ENCODE measurements at regions not wholly inside any gene's neighbourhood (a gene's known extent, or its start where the extent isn't known, plus 50 kb on each side); places are given as distances from the start of the nearest gene placed in this dataset.
"Not testable (repeated sequence)": the region's sequence is repeated elsewhere in the genome, so short reads cannot be mapped to it uniquely, and the experiment has no call there.

DNA sequence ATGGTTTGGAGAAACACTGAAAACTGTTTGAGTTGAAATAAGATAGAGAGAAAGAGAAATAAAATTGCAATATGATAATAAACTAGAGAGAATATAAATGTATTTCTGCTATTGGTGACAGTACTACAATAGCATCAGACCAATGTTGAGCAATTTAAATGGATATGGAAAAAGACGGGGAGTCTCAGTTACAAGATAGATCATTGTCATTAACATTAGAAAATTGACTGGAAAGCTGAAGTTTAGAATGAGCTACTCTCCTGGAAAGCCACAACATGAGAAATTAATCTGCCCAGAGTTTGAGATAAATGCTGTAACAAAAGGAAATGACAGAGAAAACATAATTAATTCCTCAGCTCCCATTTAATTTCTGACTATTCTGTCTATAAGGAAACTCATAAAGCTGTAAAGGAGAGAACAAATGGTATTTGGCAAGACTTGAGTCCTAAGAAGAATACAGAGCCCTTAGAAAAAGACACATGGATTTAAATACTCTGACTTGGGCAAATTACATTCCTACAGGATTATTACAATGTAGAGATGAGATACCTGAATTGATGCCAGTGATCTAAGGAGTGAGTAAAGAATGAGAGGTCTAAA, 624.5 kb upstream of the CHD1 start:
- no peak overlapping the region for H3K4me3 ChIP-seq (ENCODE audit: low read depth, low read length)
- DNase-seq = no peak
- H3K27ac ChIP-seq = no peak overlapping the region
- no peaks in the 10 kb centered on the region for H3K27me3 ChIP-seq (ENCODE audit: insufficient read depth, low read depth, severe bottlenecking)
- TF ChIP-seq, protein P1, sequence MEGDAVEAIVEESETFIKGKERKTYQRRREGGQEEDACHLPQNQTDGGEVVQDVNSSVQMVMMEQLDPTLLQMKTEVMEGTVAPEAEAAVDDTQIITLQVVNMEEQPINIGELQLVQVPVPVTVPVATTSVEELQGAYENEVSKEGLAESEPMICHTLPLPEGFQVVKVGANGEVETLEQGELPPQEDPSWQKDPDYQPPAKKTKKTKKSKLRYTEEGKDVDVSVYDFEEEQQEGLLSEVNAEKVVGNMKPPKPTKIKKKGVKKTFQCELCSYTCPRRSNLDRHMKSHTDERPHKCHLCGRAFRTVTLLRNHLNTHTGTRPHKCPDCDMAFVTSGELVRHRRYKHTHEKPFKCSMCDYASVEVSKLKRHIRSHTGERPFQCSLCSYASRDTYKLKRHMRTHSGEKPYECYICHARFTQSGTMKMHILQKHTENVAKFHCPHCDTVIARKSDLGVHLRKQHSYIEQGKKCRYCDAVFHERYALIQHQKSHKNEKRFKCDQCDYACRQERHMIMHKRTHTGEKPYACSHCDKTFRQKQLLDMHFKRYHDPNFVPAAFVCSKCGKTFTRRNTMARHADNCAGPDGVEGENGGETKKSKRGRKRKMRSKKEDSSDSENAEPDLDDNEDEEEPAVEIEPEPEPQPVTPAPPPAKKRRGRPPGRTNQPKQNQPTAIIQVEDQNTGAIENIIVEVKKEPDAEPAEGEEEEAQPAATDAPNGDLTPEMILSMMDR (IDR thresholded peaks at IDR 0.05; ENCODE audit: low read depth, low read length) = no peak
- no peaks in the 10 kb centered on the region for H3K36me3 ChIP-seq
- H3K9me3 ChIP-seq (ENCODE audit: severe bottlenecking) = no peaks in the 10 kb centered on the region

DNA sequence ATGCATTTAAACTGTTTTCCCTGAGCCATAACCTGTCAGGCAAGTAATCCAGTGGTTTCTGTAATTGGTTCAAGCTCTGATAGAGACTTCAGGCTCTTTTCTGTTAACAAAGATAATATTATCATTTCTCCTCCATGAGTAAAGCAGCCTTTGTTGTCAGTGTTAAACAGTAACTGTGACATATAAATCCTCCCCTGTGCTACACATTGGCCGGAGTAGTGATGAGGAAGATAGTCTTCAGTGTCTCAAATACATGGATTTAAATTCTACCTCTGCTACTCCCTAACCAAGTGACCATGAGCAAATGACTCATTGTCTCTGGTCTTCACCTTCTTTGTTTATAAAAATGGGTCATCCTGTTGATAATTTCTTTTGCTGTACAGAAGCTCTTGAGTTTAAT, 615.5 kb upstream of the CHD1 start:
- Histone ChIP-seq H3K27me3 (ENCODE audit: insufficient read depth, low read depth, severe bottlenecking) (no peaks in the 10 kb centered on the region), H3K27ac (no peak overlapping the region), H3K36me3 (no peaks in the 10 kb centered on the region), H3K4me3 (ENCODE audit: low read depth, low read length) (no peak overlapping the region), H3K9me3 (ENCODE audit: severe bottlenecking) (no peaks in the 10 kb centered on the region)
- DNase-seq = no peak
- TF ChIP-seq, protein P1 (IDR thresholded peaks at IDR 0.05; ENCODE audit: low read depth, low read length) = no peak

DNA sequence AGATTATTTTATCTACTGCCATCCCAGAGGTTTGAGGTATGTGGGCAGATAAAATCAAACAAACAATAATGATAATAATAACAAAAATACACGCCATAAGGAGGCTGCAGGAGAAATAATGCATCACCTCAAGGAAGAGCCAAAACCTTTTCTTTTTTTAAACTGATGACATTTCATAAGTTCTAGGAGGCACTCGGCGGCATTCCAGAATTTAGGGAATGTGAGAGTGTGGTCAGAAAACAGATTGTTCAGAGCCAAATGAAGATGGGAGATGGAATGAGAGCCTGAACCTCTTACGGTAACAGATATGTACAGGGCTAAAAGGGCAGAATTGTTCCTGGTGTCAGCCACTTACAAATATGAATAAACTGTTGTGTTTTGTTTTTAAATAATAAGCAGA, 615.0 kb upstream of the CHD1 start:
- DNase-seq = no peak
- Histone ChIP-seq H3K36me3 (no peaks in the 10 kb centered on the region), H3K27ac (no peak overlapping the region), H3K4me3 (ENCODE audit: low read depth, low read length) (no peak overlapping the region), H3K27me3 (ENCODE audit: insufficient read depth, low read depth, severe bottlenecking) (no peaks in the 10 kb centered on the region), H3K9me3 (ENCODE audit: severe bottlenecking) (no peaks in the 10 kb centered on the region)
- TF ChIP-seq, protein P1 (IDR thresholded peaks at IDR 0.05; ENCODE audit: low read depth, low read length) = no peak

DNA sequence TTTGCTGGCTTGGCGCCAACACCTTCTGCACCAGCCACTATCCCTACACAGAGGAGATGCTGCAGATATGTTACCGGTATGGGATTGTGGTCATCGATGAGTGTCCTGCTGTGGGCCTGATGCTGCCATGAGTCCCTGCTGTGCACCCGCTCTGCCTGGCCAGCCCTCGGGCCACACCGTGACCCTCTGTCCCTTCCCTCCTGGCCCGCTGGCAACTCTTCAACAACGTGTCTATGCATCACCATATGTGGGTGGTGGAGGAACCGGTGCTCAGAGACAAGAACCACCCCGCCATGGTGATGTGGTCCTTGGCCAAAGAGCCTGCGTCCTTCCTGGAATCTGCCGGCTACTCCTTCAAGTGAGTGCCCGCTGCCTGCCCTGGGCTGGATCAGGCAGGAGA, 605.4 kb upstream of the CHD1 start:
- H3K27me3 ChIP-seq (ENCODE audit: insufficient read depth, low read depth, severe bottlenecking); H3K27ac ChIP-seq; H3K4me3 ChIP-seq (ENCODE audit: low read depth, low read length); H3K36me3 ChIP-seq; H3K9me3 ChIP-seq (ENCODE audit: severe bottlenecking); DNase-seq: not testable (repeated sequence)

DNA sequence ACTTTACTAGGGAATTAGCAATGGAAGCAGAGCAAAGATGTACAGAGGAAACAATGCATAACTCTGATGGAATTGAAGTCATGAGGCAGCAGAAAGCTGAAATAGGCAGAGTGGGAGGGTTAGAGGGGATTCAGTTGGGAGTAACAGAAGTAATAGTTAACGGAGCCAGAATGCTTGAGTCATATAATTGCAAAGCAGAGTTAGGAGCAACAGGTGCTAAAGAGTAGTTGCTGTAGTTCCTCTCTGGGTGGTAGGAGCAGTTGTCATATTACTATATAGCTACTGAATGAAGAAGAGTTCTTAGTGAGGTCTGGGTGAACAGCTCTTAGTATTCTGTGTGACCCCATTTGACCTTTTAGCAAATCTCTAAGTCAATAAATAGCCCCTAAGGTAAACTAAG, 592.9 kb upstream of the CHD1 start:
- H3K9me3 ChIP-seq (ENCODE audit: severe bottlenecking); H3K27ac ChIP-seq; H3K27me3 ChIP-seq (ENCODE audit: insufficient read depth, low read depth, severe bottlenecking); H3K4me3 ChIP-seq (ENCODE audit: low read depth, low read length); DNase-seq; H3K36me3 ChIP-seq: not testable (repeated sequence)

DNA sequence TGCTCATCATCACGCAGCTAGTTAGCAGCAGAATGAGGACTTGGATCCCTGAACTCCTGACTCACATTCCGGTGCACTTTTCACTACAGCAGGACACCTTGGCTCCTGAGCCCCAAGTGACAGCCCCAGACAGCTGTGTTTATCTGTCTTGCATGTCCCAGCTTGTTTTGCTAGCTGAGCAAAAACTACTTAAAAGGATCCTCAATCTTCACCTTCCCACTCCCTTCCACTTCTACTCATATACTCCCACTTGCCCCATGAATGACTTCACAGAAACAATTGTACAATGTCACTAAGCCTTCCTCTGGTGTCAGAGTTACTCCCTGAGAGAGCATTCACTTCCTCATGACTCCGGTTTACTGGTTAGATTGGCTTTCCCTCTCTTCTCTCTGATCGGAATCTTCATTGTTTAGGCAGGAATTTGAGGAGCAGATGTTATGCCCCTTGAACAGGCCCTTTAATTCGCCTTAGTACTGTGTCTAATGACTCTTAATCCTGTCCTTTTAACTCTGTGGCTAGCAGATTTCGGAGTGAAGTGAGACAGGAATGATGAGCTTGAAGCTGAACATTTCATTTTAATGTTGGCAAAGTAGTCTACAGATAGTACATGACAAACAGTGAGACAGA, 587.2 kb upstream of the CHD1 start:
- not testable (repeated sequence) for H3K36me3 ChIP-seq; H3K27me3 ChIP-seq (ENCODE audit: insufficient read depth, low read depth, severe bottlenecking); H3K4me3 ChIP-seq (ENCODE audit: low read depth, low read length); H3K27ac ChIP-seq; H3K9me3 ChIP-seq (ENCODE audit: severe bottlenecking)
- peak; percentile 23 for DNase-seq

DNA sequence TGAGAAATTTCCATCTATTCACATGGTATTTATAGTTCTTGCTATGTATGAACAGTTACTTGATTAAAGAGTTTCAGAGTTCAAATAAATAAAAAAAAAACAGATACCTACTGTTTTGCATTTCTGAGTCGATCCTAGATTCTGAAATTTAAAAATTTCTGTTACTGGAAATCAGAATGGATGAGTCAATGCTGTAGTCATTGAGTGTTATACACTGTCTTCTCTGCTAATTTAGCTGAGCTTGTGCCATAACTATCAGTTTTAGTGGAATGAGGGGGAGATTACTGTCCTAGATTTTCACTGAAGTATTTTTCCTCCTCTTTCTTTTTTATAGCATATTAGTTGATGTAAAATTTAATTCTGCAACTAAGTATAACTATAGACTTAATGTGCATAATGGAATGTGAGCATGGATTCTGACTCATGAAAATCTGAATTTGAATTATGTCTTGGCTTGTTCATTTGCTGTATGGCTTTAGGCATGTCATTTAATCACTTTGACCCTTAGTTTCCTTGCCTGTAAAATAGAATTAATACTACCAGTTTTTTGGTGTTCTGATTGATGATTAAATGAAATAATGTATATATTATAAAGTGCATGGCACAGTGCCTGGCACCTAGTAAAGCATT, 581.5 kb upstream of the CHD1 start:
- not testable (repeated sequence) for H3K9me3 ChIP-seq (ENCODE audit: severe bottlenecking); H3K27ac ChIP-seq

DNA sequence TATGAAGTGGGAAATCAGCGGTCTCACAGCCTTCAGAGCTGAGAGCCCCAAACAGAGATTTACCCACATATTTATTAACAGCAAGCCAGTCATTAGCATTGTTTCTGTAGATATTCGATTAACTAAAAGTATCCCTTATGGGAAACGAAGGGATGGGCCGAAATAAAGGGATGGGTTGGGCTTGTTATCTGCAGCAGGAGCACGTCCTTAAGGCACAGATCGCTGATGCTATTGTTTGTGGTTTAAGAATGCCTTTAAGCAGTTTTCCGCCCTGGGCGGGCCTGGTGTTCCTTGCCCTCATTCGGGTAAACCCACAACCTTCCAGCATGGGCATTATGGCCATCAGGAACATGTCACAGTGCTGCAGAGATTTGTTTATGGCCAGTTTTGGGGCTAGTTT, 580.3 kb upstream of the CHD1 start:
- not testable (repeated sequence) for H3K9me3 ChIP-seq (ENCODE audit: severe bottlenecking); H3K4me3 ChIP-seq (ENCODE audit: low read depth, low read length); DNase-seq; H3K36me3 ChIP-seq; H3K27ac ChIP-seq; H3K27me3 ChIP-seq (ENCODE audit: insufficient read depth, low read depth, severe bottlenecking)

More for the DNA sequence above, 581.5 kb upstream of the CHD1 start:
- not testable (repeated sequence) for H3K4me3 ChIP-seq (ENCODE audit: low read depth, low read length); H3K27me3 ChIP-seq (ENCODE audit: insufficient read depth, low read depth, severe bottlenecking); H3K36me3 ChIP-seq; DNase-seq

DNA sequence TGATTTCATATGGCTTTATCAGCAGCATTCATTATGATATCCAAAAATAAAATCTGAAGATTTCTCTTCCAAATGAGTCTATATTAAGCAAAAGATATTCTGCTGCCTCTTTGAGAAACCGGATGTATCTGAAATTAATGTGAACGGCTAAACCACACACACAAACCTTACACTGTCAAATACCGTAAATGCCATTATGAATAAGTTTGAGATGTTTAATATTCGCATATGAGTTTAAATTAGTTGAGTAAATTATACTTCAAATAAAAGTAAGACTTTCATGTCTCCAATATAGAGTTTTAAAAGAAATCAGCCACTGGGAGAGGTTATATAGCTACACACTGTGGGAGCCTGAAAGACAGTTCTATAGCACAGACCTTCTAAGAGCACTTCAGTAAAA, 566.6 kb upstream of the CHD1 start:
- not testable (repeated sequence) for DNase-seq; H3K36me3 ChIP-seq; H3K4me3 ChIP-seq (ENCODE audit: low read depth, low read length); H3K9me3 ChIP-seq (ENCODE audit: severe bottlenecking); H3K27me3 ChIP-seq (ENCODE audit: insufficient read depth, low read depth, severe bottlenecking); H3K27ac ChIP-seq

DNA sequence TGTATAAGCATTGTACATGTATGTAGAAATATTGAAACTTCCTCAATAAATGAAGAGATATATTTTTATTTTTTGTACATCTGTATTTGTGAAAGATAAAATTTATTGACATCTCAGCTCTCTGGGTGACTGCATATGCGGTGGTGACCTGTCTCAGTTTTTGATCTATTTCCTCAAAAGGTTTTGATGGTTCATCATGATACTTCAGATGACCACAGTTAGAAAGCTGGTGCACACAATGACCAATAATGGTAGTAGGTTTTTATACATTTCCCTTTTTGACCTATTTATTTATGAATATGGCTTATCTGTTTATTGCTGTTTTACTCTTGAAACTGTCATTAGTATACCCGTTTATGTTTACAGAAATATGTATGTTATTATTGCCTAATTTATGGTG, 549.6 kb upstream of the CHD1 start:
- H3K9me3 ChIP-seq (ENCODE audit: severe bottlenecking); H3K36me3 ChIP-seq; H3K27ac ChIP-seq; DNase-seq; H3K4me3 ChIP-seq (ENCODE audit: low read depth, low read length); H3K27me3 ChIP-seq (ENCODE audit: insufficient read depth, low read depth, severe bottlenecking): not testable (repeated sequence)

DNA sequence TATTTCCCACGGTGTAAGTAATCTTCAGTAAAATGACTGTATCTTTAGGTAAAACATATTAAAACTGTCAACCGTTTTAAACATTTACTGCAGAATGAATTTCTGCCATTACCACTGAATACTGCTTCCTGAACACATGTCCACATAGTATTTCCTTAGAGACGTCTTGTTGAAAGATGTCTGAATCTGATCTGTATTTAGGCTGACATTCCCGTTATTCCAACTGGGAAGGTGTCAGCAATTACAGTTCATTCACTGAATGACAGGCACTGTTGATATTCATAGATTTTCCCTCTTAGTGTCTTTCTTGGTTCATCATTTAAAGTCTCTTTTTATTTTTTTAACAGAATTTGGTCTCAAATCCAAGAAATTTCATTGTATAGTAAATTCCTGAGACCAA, 544.5 kb upstream of the CHD1 start:
- H3K27ac ChIP-seq; H3K9me3 ChIP-seq (ENCODE audit: severe bottlenecking); H3K36me3 ChIP-seq; H3K27me3 ChIP-seq (ENCODE audit: insufficient read depth, low read depth, severe bottlenecking); DNase-seq; H3K4me3 ChIP-seq (ENCODE audit: low read depth, low read length): not testable (repeated sequence)

DNA sequence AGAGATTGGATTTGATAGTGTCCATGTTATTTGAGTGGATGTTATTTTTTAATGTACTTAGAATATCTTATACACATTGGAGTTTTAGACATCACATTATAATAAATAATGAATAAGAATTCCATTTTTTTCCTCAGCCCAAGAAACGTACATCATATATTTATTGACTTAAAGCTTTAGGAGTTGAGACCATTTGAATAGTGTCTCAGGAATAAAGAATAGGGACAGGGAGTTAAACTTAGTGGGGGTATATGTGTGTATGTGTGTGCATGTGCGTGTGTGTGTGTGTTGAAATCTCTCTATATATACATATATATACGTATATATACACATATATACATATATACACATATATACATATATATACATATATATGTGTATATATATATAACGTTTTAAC, 542.9 kb upstream of the CHD1 start:
- H3K4me3 ChIP-seq (ENCODE audit: low read depth, low read length); DNase-seq; H3K36me3 ChIP-seq; H3K27ac ChIP-seq; H3K27me3 ChIP-seq (ENCODE audit: insufficient read depth, low read depth, severe bottlenecking); H3K9me3 ChIP-seq (ENCODE audit: severe bottlenecking): not testable (repeated sequence)

Data from WERI-Rb-1 (cell line).